GM21528 (cell line): ENCODE measurements at regions not wholly inside any gene's neighbourhood (a gene's known extent, or its start where the extent isn't known, plus 50 kb on each side); places are given as distances from the start of the nearest gene placed in this dataset.
"Not testable (repeated sequence)": the region's sequence is repeated elsewhere in the genome, so short reads cannot be mapped to it uniquely, and the experiment has no call there.

Source experiments
- ATAC-seq: cut with Tn5 transposase; IDR thresholded peaks from one replicate; pipeline ENCODE4 v1.9.1; 2021; ENCODE audit warnings: mild to moderate bottlenecking, moderate library complexity; ENCODE audit not compliant: unreplicated experiment, low FRiP score

DNA sequence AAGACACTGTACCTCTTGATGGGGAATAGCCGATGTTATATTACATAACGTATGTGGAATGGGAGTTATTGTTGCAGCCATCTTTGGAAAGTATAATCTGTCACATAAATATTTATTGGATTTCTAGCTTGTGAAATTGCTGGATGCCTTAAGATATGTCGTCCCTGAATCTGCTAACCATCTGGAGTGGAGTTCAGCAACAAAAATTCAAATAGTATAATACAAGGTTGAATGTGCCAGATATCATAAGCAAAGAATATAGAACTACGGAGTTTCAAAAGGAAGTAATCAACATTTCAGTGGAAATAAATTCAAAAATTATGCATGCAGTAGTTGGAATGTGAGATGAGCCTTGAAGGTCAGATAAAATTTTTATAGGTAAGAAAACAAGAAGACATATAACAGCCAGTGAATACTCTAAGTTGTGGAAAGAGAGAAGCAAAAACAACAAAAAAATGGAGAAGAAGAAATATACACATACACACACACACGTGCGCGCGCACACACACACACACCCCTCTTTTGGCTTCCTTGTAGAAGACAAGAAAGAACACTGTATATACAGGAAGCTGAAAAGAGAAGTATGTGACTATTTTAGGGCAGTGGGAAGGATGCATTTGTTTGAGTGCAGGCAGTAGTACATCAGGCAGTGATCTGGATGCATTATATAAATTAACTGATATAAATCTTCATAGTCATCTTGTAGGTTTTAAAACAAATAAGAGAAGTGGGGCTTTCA, 516.7 kb downstream of the KCNT2 start:
- ATAC-seq: no peak

DNA sequence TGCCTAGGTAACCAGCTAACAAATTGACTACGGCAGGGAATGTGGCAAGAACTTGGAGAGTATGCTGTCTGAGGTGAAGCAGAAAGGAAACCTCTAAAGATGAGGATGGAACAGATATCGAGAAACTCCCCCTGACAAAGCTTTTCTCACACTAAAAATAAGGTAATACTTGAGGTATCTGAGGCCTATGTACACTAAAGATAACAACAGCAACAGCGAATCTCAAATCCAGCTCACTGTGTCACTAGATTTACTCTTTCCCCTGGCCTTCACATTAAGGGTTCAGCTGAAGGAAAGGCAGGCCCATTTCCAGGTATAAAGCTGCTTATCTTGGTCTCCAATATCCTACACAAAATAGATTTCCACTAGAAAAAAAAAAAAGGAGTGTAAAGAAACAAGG, 518.0 kb downstream of the KCNT2 start:
- ATAC-seq: no peak

DNA sequence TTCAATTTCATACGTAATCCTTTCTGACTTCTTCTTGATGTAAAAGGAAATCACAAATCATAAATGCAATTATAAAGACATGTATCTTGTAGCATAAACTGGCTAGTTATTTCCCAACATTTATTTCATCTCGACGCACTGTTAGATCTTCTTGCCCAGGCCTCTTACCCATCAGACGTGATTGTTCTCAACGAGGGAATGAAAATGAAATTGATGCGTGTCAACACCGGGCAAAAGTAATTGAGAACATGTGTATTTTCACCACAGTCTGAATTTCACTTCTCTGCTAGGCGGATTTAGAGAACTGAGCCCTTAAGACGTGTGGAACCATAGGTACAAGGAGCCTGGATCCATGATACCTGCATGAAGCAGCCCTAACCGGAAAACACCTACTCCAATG, 519.7 kb downstream of the KCNT2 start:
- no peak for ATAC-seq

DNA sequence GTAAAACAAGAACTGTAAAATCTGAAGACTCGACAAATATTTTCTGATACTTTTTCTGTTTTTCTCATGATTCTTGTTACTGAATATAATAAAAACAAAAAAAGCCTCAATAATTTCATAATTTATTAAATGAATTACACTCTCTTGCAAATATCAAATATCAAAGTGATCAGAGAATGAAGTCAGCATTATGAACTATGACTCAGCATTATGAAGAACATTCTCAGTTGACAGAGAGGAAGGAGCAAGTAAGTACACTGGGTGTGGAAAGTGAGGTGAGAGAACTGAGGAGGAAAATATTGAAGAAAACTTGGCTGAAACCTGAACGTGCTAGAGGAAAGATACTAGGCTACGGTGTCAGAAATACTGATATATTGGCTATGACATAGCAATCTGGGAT, 529.5 kb downstream of the KCNT2 start:
- no peak for ATAC-seq

DNA sequence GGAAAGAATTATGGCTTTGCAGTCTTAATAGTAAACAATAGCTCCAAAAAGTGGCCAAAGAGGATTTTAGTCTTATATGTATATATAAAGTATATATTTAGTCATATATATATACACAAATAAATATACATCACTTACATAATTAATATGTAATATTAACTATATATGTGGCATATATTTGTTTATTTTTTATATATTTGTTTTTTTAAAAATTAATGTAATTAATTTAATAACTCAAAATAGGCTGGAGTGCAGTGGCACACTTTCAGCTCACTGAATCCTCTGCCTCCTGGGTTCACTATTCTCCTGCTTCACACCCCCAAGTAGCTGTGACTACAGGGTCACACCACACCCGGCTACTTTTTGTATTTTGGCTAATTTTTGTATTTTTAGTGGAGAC, 532.6 kb downstream of the KCNT2 start:
- no peak for ATAC-seq

DNA sequence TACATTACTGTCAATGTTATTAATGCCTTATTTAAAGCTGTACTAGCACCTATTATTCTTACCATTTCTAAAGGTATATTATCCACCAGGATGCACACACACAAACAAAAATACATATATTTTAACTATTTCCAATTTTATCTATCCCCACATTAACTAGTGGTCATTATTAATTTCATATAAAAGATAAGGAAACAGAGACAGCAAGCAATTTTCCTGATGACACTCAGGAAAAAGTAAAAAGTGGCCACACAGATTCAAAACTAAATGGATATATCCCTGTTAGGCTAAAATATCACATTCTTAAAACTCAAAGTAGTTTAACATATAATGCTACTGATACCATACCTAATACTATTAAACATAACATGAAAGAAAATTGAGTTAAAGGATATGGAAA, 534.1 kb downstream of the KCNT2 start:
- ATAC-seq: no peak

DNA sequence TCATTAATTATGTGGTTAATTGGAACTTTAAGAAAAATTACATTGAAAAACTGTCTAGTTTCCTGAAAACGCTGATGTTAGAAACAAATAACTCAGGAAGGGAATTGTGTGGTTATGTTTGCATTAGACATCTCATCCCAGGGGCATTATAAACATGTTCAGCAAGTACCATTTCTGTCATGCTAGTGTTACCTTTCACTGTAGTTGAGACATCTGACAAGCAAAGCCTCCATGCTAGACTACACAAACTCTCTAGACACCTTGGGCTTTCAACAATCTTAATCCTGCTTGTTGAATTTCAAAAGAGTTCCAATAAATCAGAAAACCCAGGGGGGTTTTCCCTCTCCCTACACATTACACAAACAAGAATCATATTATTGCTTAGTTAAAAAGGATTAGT, 536.8 kb downstream of the KCNT2 start:
- no peak for ATAC-seq

DNA sequence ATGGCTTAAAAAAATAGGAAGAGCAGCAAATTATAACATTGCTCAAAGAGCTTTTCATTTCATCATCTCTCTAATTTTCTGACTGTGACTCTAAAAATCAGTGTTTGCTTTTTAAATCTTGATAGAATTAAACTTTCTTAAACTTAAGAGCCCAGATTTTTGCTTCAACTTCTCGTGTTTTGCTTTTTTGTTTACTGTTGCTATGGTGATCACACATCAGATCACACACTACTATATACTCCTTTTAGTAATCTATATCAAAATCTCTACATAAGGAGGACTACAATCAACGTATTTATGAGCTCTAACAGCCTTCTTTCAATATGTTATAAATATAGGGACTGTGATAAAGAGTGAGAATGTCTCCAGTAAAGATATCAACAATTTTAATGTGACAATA, 537.3 kb downstream of the KCNT2 start:
- no peak for ATAC-seq

DNA sequence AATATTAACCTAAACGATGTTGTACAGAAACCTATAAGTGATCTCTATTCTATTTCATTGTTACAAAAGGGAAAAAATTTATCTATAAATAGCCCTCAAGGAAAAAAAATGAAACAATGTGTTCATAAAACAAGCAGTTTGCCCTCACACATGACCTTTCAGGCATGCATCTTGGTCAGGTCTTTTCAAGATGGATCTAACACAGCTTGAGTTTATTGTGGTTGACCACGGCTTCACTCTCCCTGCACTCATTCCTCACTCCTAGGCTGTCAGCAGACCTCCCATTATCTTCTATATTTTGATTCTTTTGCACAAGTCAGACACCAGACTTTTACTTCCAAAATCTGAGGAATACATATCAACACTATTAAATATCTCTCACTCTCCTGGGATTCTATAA, 544.3 kb downstream of the KCNT2 start:
- no peak for ATAC-seq

DNA sequence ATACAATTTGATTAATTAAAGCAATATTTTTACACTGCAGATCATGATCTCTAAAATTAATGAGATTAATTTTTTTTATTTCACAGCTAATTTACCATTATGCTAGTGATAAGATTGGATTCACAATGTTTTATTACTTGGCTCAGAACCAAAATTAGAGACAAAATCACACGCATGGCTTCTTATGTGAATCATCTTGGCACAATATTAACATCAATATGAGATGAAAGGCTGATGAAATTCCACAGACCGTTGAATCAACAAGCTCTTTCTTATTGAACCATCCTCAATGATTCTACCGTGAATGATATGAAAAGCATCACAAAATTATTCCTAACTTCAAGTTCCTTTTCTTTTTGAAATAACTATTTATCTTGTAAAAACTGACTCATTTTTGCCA, 544.9 kb downstream of the KCNT2 start:
- ATAC-seq: no peak

DNA sequence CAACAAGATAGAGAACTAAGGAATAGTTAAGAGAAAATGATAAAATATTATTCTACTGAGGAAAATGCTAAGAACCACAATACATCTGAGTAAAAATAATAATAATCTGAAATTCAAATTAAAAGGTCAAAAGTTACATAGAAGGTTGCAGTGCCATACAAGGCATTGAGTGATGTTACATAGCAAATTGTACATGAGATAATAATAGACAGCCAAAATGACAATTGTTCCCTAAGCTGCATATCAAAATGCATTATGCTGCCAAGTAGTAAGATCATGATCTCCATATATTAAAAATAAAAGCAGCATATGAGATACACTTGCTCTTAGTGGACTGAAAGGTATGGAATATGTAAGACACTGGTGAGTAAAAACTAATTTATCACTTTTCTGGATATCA, 547.7 kb downstream of the KCNT2 start:
- ATAC-seq: no peak

DNA sequence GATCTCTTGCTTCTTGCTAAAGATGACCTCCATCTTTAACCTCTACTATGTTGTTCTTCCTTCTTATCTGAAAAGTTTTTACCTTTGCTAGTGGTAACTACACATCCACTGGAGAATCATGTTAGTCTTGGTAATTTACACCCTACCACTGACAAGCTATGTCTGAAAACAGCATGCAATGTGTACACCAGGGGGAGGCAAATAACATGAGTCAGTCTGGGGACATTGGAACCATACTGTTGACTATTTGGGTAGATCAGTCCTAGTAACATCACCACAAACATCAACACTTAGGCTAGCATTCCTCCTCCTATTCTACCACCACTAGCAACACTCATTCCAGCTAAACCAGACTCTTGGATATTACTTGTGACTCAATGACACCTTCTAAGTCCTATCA, 549.0 kb downstream of the KCNT2 start:
- no peak for ATAC-seq

DNA sequence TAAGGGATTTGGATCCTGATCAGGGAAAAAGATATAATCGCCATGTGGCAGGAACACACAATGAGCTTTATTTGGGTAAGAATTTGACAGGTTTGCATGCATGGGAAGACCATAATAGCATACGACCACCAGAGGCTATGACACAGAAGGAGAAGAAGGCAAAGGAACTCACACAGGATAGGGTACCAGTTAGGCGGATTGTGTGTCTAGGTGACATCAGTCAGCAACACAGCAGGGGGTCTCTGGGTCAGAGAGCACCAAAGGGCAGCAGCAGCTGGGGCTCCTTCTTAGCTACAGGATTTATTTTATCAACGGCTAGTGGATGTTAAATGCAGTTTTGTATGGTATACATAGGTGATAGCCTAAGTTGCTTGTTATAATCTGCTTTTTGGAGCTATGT, 551.3 kb downstream of the KCNT2 start:
- no peak for ATAC-seq

DNA sequence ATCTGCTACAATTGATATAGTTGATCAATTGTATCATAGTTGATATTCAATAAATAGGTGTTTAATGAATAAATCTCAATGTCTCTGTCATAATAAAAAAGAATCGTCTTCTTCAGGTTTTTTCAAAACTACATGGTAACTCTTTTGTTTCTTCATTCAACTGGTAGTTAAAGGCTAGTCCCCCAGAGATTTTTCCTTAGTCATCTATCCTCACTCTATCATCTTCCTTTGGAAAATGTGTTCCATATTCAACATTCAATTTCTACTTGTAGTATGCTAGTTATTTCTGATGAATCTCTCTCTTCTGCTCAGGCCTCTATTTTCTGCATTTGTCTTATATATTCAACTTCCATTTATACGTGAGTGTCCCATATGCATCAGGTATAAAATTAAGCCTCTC, 558.8 kb downstream of the KCNT2 start:
- ATAC-seq: no peak

DNA sequence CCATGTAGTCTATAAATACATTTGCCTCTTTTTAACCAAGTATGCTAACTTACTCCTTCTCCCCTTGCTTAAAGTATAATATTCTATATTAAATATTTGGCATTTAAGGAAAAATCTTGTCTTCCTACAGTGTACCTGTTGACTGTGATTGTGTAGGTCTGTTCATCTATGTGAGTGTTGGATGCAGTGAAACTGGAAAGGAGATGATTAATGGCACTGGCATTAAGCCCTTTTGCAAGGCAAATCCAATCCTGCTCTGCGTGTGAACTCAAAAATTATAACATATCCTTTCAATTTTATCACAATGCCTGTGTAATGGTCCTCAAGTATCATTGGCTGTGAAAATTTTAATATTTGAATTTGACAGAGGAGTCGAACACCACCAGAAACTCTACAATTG, 565.0 kb downstream of the KCNT2 start:
- ATAC-seq: no peak

DNA sequence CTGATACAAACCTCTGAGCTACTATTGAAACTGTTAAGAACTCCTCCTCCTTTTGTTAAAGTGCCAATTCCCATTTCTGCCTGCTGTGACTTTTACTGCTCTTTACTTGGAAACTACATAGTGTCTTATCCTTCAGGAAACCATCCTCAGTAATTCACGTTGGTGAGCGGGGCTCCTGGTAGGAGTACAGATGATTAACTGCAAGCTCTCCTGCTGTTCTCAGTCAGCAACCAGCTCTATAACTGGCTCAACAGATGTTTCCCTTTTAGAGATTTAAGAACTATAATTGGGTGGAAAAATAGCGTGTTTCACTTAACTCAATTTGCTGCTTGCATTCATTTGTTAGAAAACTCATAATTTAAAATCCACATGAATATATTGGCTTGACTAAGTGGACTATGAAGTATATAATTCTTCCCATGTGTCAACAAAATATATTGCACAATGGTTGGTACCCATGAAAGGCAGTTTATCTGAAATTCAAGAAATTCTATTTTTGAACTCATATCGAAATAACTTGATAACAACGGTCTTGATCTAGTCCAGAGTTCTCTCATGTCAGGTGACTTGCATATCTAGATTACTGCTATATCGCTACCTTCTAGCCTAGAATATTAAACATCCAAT, 574.0 kb downstream of the KCNT2 start:
- ATAC-seq: no peak

DNA sequence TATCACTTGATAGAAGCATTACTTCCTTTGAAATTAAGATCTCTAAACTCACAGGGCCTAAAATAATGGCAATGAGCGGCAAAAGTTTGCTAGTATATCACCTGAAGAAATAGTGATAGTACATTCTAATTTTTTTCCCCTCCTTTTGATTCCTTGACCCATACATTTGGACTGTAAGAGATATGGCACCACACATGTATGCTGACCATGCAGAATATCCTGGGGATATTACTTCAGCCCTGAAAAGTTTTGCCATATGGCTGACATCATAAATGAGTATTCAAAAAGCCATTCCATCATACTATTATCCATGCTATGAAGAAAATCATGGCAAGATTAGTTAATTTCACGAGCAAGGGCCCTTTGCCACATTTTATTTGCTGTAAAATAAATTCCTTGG, 576.9 kb downstream of the KCNT2 start:
- not testable (repeated sequence) for ATAC-seq

DNA sequence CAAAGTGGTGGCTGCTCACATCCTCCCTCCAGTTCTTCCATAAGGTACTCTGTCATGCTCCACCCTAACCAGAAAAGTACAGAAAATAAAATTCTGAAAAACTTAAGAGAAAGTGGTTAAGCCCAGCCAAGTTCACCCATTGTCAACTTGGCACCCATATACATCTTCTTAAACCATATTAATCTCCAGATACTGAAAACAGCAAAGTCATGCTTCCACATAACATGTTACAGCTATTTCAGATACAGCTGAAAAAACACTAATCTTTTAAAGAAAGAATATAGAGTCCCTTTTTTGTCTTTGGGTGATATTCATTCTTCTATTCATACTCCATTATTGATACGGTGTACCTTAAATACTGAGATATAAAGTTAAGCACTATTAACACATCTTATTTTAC, 577.8 kb downstream of the KCNT2 start:
- no peak for ATAC-seq

DNA sequence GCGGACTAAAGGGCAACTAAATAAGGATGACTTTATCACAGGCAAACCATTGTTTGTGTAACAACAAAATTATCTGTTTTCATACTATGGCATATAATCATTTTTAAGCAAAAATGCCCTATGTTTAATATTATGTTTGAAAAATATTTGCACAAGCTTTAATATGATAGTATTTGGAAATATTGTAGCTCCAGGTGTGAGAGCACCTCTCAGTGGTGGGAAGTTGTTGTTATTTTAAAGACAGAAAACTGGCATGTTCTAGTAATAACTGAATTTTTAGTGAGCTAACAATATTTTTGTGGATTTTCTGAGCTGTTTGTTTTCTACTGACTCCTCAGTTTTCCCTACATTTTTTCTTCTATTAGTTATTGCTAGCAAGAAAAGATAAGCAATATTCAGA, 578.8 kb downstream of the KCNT2 start:
- no peak for ATAC-seq

DNA sequence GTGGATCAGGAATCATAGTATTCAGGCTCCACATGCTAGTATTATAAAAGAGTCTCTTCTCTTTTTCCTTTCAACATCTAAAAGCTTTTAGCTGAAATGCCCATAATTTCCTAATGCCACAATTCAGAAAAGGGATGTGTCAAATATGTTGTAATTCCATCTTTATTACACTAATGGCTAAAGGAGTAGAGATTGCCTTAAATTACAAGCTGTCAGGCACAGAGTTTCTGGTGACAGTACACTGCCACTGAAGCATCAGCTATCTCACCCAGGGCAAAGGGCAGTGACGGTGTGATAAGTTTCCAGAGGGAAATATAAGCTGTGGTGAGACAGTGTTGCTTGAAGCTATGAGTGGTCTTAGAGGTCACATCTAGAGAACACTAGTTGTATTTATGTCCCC, 581.1 kb downstream of the KCNT2 start:
- no peak for ATAC-seq

DNA sequence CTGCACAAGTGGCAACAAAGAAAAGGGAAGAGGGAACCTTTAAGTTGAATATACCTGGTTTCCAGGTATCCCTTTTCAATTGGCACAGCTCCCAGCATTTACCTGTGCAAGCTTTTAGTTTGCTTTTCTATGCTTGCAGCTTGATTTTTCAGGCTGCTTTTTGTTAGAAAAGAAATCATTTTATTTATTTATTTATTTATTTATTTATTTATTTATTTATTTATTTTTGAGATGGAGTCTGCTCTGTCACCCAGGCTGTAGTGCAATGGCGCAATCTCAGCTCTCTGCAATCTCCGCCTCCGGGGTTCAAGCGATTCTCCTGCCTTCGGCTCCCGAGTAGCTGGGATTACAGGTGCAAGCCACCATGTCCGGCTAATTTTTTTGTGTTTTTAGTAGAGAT, 587.1 kb downstream of the KCNT2 start:
- not testable (repeated sequence) for ATAC-seq

DNA sequence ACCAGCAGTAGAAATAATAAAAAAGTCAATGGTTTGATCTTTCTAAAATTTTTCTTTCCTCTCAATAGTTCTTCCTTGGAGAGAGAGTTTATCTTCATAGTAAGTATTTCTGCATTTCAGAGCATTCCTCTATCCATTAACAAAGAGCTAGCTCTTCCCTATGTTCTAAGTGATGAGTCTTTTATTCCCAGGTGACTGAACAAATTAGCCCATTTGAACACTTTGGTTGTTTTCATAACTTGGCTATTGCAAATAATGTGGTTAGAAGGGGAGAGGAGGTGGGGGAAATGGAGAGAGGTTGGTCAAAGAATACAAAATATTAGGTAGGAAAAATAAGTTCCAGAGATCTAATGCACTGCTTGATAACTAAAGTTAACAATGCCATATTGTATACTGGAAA, 598.9 kb downstream of the KCNT2 start:
- no peak for ATAC-seq

DNA sequence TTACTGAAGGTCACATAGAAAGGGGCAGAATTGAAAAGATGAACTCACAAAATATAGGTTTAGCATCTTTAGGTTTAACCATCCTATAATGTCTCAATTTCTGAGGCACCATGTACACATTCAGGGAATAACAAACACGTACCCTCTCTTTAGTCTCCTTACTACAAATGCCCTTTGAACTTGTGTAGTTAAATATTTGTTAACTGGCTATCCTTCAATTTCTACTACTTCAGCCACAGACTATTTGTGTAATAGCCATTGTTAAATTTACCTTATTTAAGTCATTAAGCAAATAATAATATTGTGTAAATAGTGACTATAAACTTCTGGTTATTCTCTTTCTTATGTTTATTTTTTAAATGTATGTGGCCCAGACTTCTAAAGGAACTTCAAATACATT, 600.5 kb downstream of the KCNT2 start:
- ATAC-seq: no peak
